HepG2 (cell line): ENCODE measurements at regions not wholly inside any gene's neighbourhood (a gene's known extent, or its start where the extent isn't known, plus 50 kb on each side); places are given as distances from the start of the nearest gene placed in this dataset.

Source experiments
- ATAC-seq: fragments of 200-7000 bp; cut with Tn5 transposase; 3 replicates; pipeline ENCODE4 v1.9.1; 2020; ENCODE audit warnings: mild to moderate bottlenecking, moderate library complexity
- BruUV-seq: library from RNA; stranded (reverse); fragments of 400-500 nt; replicated peaks from 2 replicates; lab custom pipeline; 2021; lab: Mats Ljungman, UMichigan
- CTCF ChIA-PET: fragments of 300-600 bp; formaldehyde crosslinking; extraction: SDS; loops from one replicate; lab custom pipeline; 2021; ENCODE audit warnings: low total read pairs, inconsistent platforms, low intra/inter-chr PET ratio; lab: Yijun Ruan, JAX
- POLR2A ChIA-PET: fragments of 350-600 bp; sonication (Branson Sonifier 250); formaldehyde crosslinking; loops from one replicate; lab custom pipeline; 2020; ENCODE audit warnings: antibody characterized with exemption, inconsistent platforms; lab: Yijun Ruan, JAX
- DNase-seq: peaks from one replicate; pipeline ENCODE4 v3.0.0-alpha.2; 2015; ENCODE audit warnings: low spot score
- FAIRE-seq: peaks from 3 replicates; lab custom pipeline; 2011; peaks lifted over from hg19 to GRCh38; lab: Jason Lieb, UNC
- H2AFZ ChIP-seq: one replicate; pipeline ENCODE4 v1.6.1; 2011; ENCODE audit warnings: low read length, inconsistent platforms
- H3K27ac ChIP-seq: fragments of 300-600 bp; 3 replicates; pipeline ENCODE4 v1.8.0; 2011; ENCODE audit warnings: mixed run types, mild to moderate bottlenecking, mixed read lengths, low read length, inconsistent platforms; ENCODE audit not compliant: insufficient read depth; ENCODE audit errors: extremely low read length
- H3K27me3 ChIP-seq, 2 experiments: fragments of 200-600 bp in 1 of 2; 2 replicates in 1 of 2; 3 replicates in 1 of 2; pipeline versions ENCODE4 v1.6.0 to v1.8.0; 2011; ENCODE audit warnings: low read length in 2 of 2, mild to moderate bottlenecking in 2 of 2, moderate library complexity in 2 of 2, inconsistent platforms in 1 of 2; ENCODE audit not compliant: insufficient read depth in 2 of 2, control insufficient read depth in 1 of 2
- H3K36me3 ChIP-seq, 2 experiments: fragments of 200-600 bp in 1 of 2; replicated peaks in 1 of 2; 2 replicates in 1 of 2; 3 replicates in 1 of 2; pipeline versions ENCODE4 v1.5.1 to v1.8.0; 2011; ENCODE audit warnings: low read length in 2 of 2, inconsistent platforms in 1 of 2; ENCODE audit not compliant: insufficient read depth in 2 of 2, control insufficient read depth in 1 of 2
- H3K4me1 ChIP-seq: 2 replicates; pipeline ENCODE4 v1.5.1; 2012; ENCODE audit warnings: low read length, inconsistent platforms; ENCODE audit not compliant: insufficient read depth
- H3K4me2 ChIP-seq: 2 replicates; pipeline ENCODE4 v1.6.0; 2011; ENCODE audit warnings: low read depth, low read length, inconsistent platforms
- H3K4me3 ChIP-seq, 3 experiments: fragments of 200-600 bp in 1 of 3; sonication (generic), shearing (Covaris generic) in 1 of 3; replicated peaks in 1 of 3; 2 replicates each; pipeline ENCODE4 v1.5.1; 2011 to 2016; ENCODE audit warnings: low read length in 3 of 3, inconsistent platforms in 2 of 3, low read depth in 2 of 3, mild to moderate bottlenecking in 2 of 3, control low read depth in 1 of 3, mixed read lengths in 1 of 3; ENCODE audit not compliant: insufficient read depth in 1 of 3
- H3K79me2 ChIP-seq: one replicate; pipeline ENCODE4 v1.6.1; 2011; ENCODE audit warnings: low read length, inconsistent platforms; ENCODE audit not compliant: insufficient read depth
- H3K9ac ChIP-seq: 2 replicates; pipeline ENCODE4 v1.6.0; 2011; ENCODE audit warnings: mild to moderate bottlenecking, low read depth, low read length, inconsistent platforms; ENCODE audit not compliant: insufficient read depth
- H3K9me3 ChIP-seq: 2 replicates; pipeline ENCODE4 v1.5.1; 2012; ENCODE audit warnings: mild to moderate bottlenecking, low read length
- H4K20me1 ChIP-seq: 2 replicates; pipeline ENCODE4 v1.6.0; 2011; ENCODE audit warnings: inconsistent platforms, mild to moderate bottlenecking, low read length, moderate library complexity; ENCODE audit not compliant: insufficient read depth
- HOXA5 ChIP-seq: sonication (generic); formaldehyde crosslinking; IDR thresholded peaks from 2 replicates; pipeline ENCODE4 v1.4.0; 2020; ENCODE audit warnings: missing genetic modification reagents
- KLF16 ChIP-seq, 2 experiments: sonication (generic) in 1 of 2; formaldehyde crosslinking in 1 of 2; IDR thresholded peaks; 2 replicates each; pipeline versions ENCODE4 v1.6.1 to v1.8.0; 2016 to 2023; ENCODE audit warnings: missing genetic modification reagents in 2 of 2, missing compliant biosample characterization in 1 of 2
- SNAPC5 ChIP-seq: sonication (generic); formaldehyde crosslinking; IDR thresholded peaks from 2 replicates; pipeline ENCODE4 v1.8.1; 2023; ENCODE audit warnings: mild to moderate bottlenecking, missing genetic modification reagents, borderline replicate concordance
- WGBS: methylation state at CpG from one replicate; pipeline ENCODE4 v1.1.6; 2017; ENCODE audit warnings: low lambda C conversion rate; 5-methylcytosine and 5-hydroxymethylcytosine counted together
- in situ Hi-C: cut with HindIII; loops from 2 replicates; pipeline ENCODE4 v1.10.0; 2017; ENCODE audit warnings: low pct_unique_long_range_greater_than_20kb; ENCODE audit not compliant: extremely low pct_ligation_motif_present
- intact Hi-C: fragments of 100-400 bp; cut with micrococcal nuclease; formaldehyde crosslinking; loops from one replicate; pipeline ENCODE4 v1.10.0; 2022; ENCODE audit not compliant: unreplicated experiment
- TF ChIP-seq, protein P1 (sequence below): sonication (generic); formaldehyde crosslinking; IDR thresholded peaks from 2 replicates; pipeline ENCODE4 v1.5.1; 2020; ENCODE audit warnings: mild to moderate bottlenecking, missing genetic modification reagents, borderline replicate concordance

DNA sequence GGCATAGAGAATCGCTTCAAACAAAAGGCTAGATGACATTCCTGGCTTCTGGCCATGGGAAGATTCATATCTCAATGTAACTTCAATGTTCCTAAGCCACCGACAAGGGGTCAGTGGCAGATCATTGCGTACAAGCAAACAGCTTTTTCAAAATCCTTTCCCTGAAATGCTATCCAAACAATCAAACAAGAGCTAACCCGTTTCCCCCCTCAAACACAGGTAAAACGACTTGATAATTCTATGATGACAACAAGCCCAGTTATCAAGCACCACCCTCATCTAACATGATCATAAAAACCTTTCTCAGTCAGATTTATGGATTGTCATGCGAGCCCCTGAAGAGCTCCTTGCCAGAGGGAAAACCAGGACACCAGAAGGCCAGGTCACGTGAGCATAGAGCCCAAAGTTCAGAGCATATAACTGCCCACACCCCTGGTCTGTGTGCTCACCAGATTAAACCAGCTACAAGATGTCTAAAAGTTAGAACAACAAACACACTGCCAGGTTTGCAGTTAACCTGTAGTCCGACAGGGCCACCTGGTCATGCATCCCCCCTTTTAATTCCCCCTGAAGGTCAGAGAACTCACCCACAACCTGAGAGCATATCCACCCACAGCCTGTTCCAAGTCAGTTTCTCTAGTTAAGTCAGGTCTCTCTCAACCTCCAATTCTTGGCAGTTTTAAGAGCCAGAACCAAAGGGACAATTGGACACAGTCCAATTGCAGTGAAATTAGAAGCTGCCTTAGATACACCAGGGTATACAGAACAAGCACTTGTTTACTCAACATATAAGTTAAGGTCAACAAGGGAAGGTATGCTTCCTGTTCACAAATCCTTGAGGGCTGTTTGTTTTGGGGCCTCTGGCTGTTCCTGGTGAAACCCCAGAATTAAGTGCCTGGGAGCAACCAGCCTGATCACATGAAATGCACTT is 248.1 kb upstream of the PPARGC1A start (continued):
- TF ChIP-seq, protein P1, sequence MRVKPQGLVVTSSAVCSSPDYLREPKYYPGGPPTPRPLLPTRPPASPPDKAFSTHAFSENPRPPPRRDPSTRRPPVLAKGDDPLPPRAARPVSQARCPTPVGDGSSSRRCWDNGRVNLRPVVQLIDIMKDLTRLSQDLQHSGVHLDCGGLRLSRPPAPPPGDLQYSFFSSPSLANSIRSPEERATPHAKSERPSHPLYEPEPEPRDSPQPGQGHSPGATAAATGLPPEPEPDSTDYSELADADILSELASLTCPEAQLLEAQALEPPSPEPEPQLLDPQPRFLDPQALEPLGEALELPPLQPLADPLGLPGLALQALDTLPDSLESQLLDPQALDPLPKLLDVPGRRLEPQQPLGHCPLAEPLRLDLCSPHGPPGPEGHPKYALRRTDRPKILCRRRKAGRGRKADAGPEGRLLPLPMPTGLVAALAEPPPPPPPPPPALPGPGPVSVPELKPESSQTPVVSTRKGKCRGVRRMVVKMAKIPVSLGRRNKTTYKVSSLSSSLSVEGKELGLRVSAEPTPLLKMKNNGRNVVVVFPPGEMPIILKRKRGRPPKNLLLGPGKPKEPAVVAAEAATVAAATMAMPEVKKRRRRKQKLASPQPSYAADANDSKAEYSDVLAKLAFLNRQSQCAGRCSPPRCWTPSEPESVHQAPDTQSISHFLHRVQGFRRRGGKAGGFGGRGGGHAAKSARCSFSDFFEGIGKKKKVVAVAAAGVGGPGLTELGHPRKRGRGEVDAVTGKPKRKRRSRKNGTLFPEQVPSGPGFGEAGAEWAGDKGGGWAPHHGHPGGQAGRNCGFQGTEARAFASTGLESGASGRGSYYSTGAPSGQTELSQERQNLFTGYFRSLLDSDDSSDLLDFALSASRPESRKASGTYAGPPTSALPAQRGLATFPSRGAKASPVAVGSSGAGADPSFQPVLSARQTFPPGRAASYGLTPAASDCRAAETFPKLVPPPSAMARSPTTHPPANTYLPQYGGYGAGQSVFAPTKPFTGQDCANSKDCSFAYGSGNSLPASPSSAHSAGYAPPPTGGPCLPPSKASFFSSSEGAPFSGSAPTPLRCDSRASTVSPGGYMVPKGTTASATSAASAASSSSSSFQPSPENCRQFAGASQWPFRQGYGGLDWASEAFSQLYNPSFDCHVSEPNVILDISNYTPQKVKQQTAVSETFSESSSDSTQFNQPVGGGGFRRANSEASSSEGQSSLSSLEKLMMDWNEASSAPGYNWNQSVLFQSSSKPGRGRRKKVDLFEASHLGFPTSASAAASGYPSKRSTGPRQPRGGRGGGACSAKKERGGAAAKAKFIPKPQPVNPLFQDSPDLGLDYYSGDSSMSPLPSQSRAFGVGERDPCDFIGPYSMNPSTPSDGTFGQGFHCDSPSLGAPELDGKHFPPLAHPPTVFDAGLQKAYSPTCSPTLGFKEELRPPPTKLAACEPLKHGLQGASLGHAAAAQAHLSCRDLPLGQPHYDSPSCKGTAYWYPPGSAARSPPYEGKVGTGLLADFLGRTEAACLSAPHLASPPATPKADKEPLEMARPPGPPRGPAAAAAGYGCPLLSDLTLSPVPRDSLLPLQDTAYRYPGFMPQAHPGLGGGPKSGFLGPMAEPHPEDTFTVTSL (CRISPR knock-in tag) = peak; percentile 69; the same call in 1 of the 2 replicates
- TF ChIP-seq HOXA5 (CRISPR knock-in tag) (0 out of 2 replicates have a peak, but pooled peaks have one; percentile 37), KLF16 (CRISPR knock-in tag; IDR thresholded peaks at IDR 0.05) (no peak)

DNA sequence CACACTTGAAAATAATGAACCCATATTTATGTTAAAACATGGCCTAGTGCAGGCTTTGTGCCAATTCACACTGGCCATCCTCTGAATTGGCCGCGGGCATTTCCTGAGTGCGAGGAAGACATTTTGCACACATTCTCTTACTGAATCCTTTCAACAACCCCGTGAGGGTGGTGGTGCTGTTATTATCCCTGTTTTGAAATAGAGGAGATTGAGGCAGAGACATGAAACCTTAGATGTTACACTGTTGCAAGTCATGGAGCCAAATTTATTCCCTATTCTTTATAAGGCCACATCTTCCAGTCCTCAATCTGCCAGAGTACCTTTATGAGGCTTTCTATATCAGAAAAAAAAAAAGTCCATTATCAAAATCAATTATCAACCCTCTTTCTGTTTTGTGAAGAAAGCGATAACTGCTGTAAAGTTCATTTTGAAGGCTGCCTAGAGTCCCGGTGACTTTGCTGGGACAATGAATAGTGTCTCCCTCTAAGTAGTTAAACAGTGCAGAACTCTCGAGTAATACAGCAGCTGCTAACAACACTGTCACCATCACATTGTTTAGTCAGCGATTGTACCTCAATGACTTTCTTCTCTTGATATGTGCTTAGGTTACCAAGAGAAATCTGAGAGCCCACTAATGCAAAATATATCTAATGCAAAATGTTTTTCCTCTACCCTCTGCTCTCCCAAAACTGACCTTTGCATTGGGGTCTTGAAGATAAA is 242.3 kb upstream of the PPARGC1A start:
- in situ Hi-C loops = no loop called here
- H3K27me3 ChIP-seq = no peaks in the 10 kb centered on the region; a peak in 1 of 5 replicates
- DNase-seq = no peak
- H3K4me1 ChIP-seq = peaks cover 2% of the 10 kb centered on the region
- 80% methylated on average over 7 of the region's 8 CpGs for WGBS
- H3K36me3 ChIP-seq = no peaks in the 10 kb centered on the region
- no peak for TF ChIP-seq SNAPC5 (CRISPR knock-in tag)
- TF ChIP-seq, all 625 proteins: peak for 0
- no peak overlapping the region for H3K27ac ChIP-seq
- H3K79me2 ChIP-seq = no peaks in the 10 kb centered on the region
- H3K9me3 ChIP-seq = no peaks in the 10 kb centered on the region
- intact Hi-C loops = no loop called here
- H4K20me1 ChIP-seq = no peaks in the 10 kb centered on the region
- BruUV-seq = no TSS peak
- no peak for FAIRE-seq
- no peak overlapping the region for H3K4me2 ChIP-seq
- POLR2A ChIA-PET = no interaction called here
- no peak overlapping the region for H3K4me3 ChIP-seq
- CTCF ChIA-PET = no interaction called here
- no peak overlapping the region for H2AFZ ChIP-seq
- ATAC-seq = no peak
- no peak overlapping the region for H3K9ac ChIP-seq
